ENCODE measurements at regions not wholly inside any gene's neighbourhood (a gene's known extent, or its start where the extent isn't known, plus 50 kb on each side); places are given as distances from the start of the nearest gene placed in this dataset.

DNA sequence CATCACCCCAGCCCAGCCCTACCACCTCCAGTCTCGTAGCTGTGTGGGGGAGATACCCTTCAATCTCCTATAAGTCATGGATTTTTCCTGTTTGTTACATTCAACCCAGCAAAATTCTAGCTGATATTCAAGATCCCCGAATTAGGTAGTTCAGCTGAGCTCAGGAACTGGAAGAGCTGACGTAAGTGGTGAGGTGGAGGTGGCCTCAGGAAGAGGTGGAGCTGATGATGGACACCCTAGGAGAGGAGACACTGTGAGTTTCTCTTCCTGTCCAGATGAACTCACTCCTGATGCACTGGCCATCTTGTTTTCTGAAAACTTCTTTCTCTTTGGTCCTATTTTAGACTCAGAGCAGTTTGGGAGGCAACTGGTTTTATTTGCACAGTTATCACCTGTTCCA, 90.5 kb upstream of the PITRM1 start:
- no peak for TF ChIP-seq POLR2AphosphoS5 (IDR thresholded peaks at IDR 0.05; ENCODE audit: low read depth, low read length)
- TF ChIP-seq, protein P1, sequence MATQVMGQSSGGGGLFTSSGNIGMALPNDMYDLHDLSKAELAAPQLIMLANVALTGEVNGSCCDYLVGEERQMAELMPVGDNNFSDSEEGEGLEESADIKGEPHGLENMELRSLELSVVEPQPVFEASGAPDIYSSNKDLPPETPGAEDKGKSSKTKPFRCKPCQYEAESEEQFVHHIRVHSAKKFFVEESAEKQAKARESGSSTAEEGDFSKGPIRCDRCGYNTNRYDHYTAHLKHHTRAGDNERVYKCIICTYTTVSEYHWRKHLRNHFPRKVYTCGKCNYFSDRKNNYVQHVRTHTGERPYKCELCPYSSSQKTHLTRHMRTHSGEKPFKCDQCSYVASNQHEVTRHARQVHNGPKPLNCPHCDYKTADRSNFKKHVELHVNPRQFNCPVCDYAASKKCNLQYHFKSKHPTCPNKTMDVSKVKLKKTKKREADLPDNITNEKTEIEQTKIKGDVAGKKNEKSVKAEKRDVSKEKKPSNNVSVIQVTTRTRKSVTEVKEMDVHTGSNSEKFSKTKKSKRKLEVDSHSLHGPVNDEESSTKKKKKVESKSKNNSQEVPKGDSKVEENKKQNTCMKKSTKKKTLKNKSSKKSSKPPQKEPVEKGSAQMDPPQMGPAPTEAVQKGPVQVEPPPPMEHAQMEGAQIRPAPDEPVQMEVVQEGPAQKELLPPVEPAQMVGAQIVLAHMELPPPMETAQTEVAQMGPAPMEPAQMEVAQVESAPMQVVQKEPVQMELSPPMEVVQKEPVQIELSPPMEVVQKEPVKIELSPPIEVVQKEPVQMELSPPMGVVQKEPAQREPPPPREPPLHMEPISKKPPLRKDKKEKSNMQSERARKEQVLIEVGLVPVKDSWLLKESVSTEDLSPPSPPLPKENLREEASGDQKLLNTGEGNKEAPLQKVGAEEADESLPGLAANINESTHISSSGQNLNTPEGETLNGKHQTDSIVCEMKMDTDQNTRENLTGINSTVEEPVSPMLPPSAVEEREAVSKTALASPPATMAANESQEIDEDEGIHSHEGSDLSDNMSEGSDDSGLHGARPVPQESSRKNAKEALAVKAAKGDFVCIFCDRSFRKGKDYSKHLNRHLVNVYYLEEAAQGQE (IDR thresholded peaks at IDR 0.05; ENCODE audit: insufficient read depth in 1 of 2, low read depth in 2 of 2, low read length in 2 of 2), result no peak
